GM12878 (cell line): ENCODE measurements at regions not wholly inside any gene's neighbourhood (a gene's known extent, or its start where the extent isn't known, plus 50 kb on each side); places are given as distances from the start of the nearest gene placed in this dataset.

Experiments
- ATAC-seq: fragments of 200-7000 bp; cut with Tn5 transposase; 3 replicates; pipeline ENCODE4 v1.9.1; 2020; ENCODE audit warnings: mild to moderate bottlenecking, moderate library complexity
- BruUV-seq: library from RNA; stranded (reverse); fragments of 400-500 nt; replicated peaks from 2 replicates; lab custom pipeline; 2021; lab: Mats Ljungman, UMichigan
- CTCF ChIA-PET: fragments of 300-600 bp; sonication (Branson Sonifier 250); formaldehyde crosslinking; extraction: SDS; loops from one replicate; lab custom pipeline; 2021; ENCODE audit warnings: inconsistent platforms; lab: Yijun Ruan, JAX
- POLR2A ChIA-PET: fragments of 350-600 bp; formaldehyde crosslinking; extraction: SDS; loops from one replicate; lab custom pipeline; 2021; ENCODE audit warnings: inconsistent platforms; lab: Charles Lee
- RAD21 ChIA-PET: fragments of 300-600 bp; sonication (Branson Sonifier 250); formaldehyde crosslinking; loops from one replicate; lab custom pipeline; 2023; ENCODE audit warnings: antibody characterized with exemption; ENCODE audit not compliant: unreplicated experiment; lab: Charles Lee
- SMC1A ChIA-PET: fragments of 300-600 bp; sonication (Branson Sonifier 250); formaldehyde crosslinking; loops from one replicate; lab custom pipeline; 2023; ENCODE audit not compliant: unreplicated experiment, uncharacterized antibody; lab: Charles Lee
- DNase-seq: peaks from one replicate; pipeline ENCODE4 v3.0.0-alpha.2; 2011; ENCODE audit warnings: low read depth, low spot score
- FAIRE-seq: peaks from 3 replicates; lab custom pipeline; 2011; peaks lifted over from hg19 to GRCh38; lab: Jason Lieb, UNC
- H2AFZ ChIP-seq: 2 replicates; pipeline ENCODE4 v1.6.0; 2011; ENCODE audit warnings: low read depth, low read length, control low read depth; ENCODE audit not compliant: control insufficient read depth
- H3K27ac ChIP-seq: 2 replicates; pipeline ENCODE4 v1.5.1; 2011; ENCODE audit warnings: control low read depth; ENCODE audit not compliant: control insufficient read depth, insufficient read depth
- H3K27me3 ChIP-seq, 2 experiments: replicated peaks in 1 of 2; 2 replicates each; pipeline versions ENCODE4 v1.6.0 to v1.6.1; 2011; ENCODE audit warnings: low read length in 1 of 2; ENCODE audit not compliant: control insufficient read depth in 2 of 2, insufficient read depth in 2 of 2
- H3K36me3 ChIP-seq, 2 experiments: 2 replicates each; pipeline ENCODE4 v1.5.1; 2011; ENCODE audit warnings: low read length in 1 of 2; ENCODE audit not compliant: control insufficient read depth in 2 of 2, insufficient read depth in 2 of 2
- H3K4me1 ChIP-seq: 2 replicates; pipeline ENCODE4 v1.6.1; 2011; ENCODE audit warnings: mild to moderate bottlenecking, low read length, moderate library complexity, mixed read lengths; ENCODE audit not compliant: control insufficient read depth, insufficient read depth
- H3K4me2 ChIP-seq: 2 replicates; pipeline ENCODE4 v1.6.0; 2011; ENCODE audit warnings: control low read depth; ENCODE audit not compliant: control insufficient read depth, insufficient read depth
- H3K4me3 ChIP-seq: fragments of 200-600 bp; sonication (generic); 2 replicates; pipeline ENCODE4 v1.5.1; 2016
- H3K79me2 ChIP-seq: 2 replicates; pipeline ENCODE4 v1.6.0; 2011; ENCODE audit warnings: low read length; ENCODE audit not compliant: control insufficient read depth, insufficient read depth
- H3K9ac ChIP-seq: 2 replicates; pipeline ENCODE4 v1.8.0; 2011; ENCODE audit warnings: low read length, control low read depth, mixed read lengths; ENCODE audit not compliant: control insufficient read depth, insufficient read depth
- H3K9me3 ChIP-seq: replicated peaks from 3 replicates; pipeline ENCODE4 v1.5.1; 2011; ENCODE audit warnings: mild to moderate bottlenecking, low read length; ENCODE audit not compliant: control insufficient read depth, insufficient read depth
- H4K20me1 ChIP-seq: 2 replicates; pipeline ENCODE4 v1.6.0; 2011; ENCODE audit not compliant: control insufficient read depth, insufficient read depth
- BCL11A ChIP-seq: IDR thresholded peaks from 2 replicates; pipeline ENCODE4 v1.6.1; 2011; ENCODE audit warnings: low read depth, low read length
- PAX8 ChIP-seq: fragments of 450-650 bp; IDR thresholded peaks from 2 replicates; pipeline ENCODE4 v1.6.1; 2017; ENCODE audit warnings: mild to moderate bottlenecking, moderate library complexity
- RAD21 ChIP-seq: IDR thresholded peaks from 2 replicates; pipeline ENCODE4 v1.6.1; 2011; ENCODE audit warnings: mild to moderate bottlenecking, low read depth, low read length, moderate library complexity; ENCODE audit not compliant: insufficient read depth
- RBBP5 ChIP-seq: fragments of 200-600 bp; sonication (generic); conservative IDR thresholded peaks from 2 replicates; pipeline ENCODE4 v1.6.1; 2016
- RCOR1 ChIP-seq: conservative IDR thresholded peaks from 2 replicates; pipeline ENCODE4 v1.6.1; 2012; ENCODE audit warnings: low read depth, low read length, improper control_type of control experiment
- SMAD1 ChIP-seq: fragments of 450-650 bp; IDR thresholded peaks from 2 replicates; pipeline ENCODE4 v1.6.1; 2018; ENCODE audit warnings: mild to moderate bottlenecking, low read depth; ENCODE audit not compliant: partially characterized antibody
- SUPT20H ChIP-seq: IDR thresholded peaks from 2 replicates; pipeline ENCODE4 v1.6.1; 2011; ENCODE audit warnings: low read depth, mild to moderate bottlenecking, low read length, moderate library complexity, borderline replicate concordance; ENCODE audit not compliant: control insufficient read depth
- TCF7 ChIP-seq: IDR thresholded peaks from 2 replicates; pipeline ENCODE4 v1.6.1; 2014; ENCODE audit warnings: antibody characterized with exemption, borderline replicate concordance
- ZNF24 ChIP-seq: fragments of 450-650 bp; IDR thresholded peaks from 2 replicates; pipeline ENCODE4 v1.6.1; 2017; ENCODE audit warnings: antibody characterized with exemption, mild to moderate bottlenecking
- in situ Hi-C: fragments of 300-500 bp; cut with MboI; formaldehyde crosslinking; loops from 9 replicates; pipeline ENCODE4 v1.14.3; 2018; ENCODE audit warnings: mixed read lengths
- intact Hi-C: fragments of 100-400 bp; cut with micrococcal nuclease; formaldehyde crosslinking; loops from one replicate; pipeline ENCODE4 v1.14.2; 2022; ENCODE audit not compliant: unreplicated experiment
- TF ChIP-seq, protein P1 (sequence below): fragments of 150-350 bp; IDR thresholded peaks from 2 replicates; pipeline ENCODE4 v1.6.1; 2014; ENCODE audit warnings: mild to moderate bottlenecking, low read depth, low read length
- TF ChIP-seq, protein P2 (sequence below): IDR thresholded peaks from 2 replicates; pipeline ENCODE4 v1.6.1; 2012; ENCODE audit warnings: mild to moderate bottlenecking, low read depth, low read length
- TF ChIP-seq, protein P3 (sequence below): IDR thresholded peaks from 2 replicates; pipeline ENCODE4 v1.6.1; 2012; ENCODE audit warnings: low read depth, low read length, improper control_type of control experiment
- TF ChIP-seq, protein P4 (sequence below): IDR thresholded peaks from 2 replicates; pipeline ENCODE4 v1.6.1; 2011; ENCODE audit warnings: borderline replicate concordance, low read depth, mild to moderate bottlenecking, moderate library complexity, low read length; ENCODE audit not compliant: insufficient read depth, poor library complexity, severe bottlenecking

DNA sequence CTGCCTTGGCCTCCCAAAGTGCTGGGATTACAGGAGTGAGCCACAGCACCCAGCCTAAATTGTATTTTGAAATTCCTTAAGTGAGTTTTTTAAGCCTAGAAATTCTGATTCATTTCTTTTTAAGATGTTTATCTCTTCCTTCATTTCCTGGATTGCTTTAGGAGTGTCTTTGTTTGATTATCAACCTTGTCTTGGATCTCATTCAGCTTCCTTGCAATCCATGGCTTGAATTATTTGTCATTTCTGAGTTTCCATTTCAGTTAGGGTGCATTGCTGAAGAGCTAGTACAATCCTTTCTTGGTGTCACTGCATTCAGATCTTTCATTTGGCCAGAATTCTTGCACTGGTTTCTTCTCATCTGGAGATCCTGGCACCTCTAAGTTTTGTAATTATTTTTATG is 606.4 kb upstream of the ZNF804A start:
- Histone ChIP-seq H3K9me3 (no peaks in the 10 kb centered on the region; the same call in 2 of the 3 replicates), H3K4me3 (no peak overlapping the region), H3K4me1 (peaks cover 16% of the 10 kb centered on the region), H2AFZ (no peak overlapping the region), H3K36me3 (no peaks in the 10 kb centered on the region), H3K4me2 (no peak overlapping the region), H3K79me2 (no peaks in the 10 kb centered on the region), H4K20me1 (no peaks in the 10 kb centered on the region), H3K27me3 (no peaks in the 10 kb centered on the region), H3K27ac (no peak overlapping the region), H3K9ac (no peak overlapping the region)
- no TSS peak for BruUV-seq
- TF ChIP-seq, protein P1, sequence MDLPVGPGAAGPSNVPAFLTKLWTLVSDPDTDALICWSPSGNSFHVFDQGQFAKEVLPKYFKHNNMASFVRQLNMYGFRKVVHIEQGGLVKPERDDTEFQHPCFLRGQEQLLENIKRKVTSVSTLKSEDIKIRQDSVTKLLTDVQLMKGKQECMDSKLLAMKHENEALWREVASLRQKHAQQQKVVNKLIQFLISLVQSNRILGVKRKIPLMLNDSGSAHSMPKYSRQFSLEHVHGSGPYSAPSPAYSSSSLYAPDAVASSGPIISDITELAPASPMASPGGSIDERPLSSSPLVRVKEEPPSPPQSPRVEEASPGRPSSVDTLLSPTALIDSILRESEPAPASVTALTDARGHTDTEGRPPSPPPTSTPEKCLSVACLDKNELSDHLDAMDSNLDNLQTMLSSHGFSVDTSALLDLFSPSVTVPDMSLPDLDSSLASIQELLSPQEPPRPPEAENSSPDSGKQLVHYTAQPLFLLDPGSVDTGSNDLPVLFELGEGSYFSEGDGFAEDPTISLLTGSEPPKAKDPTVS, result no peak
- TF ChIP-seq SUPT20H, result no peak
- TF ChIP-seq SMAD1, result no peak
- no peak for TF ChIP-seq TCF7
- TF ChIP-seq PAX8, result no peak
- TF ChIP-seq RAD21, result no peak
- TF ChIP-seq, protein P2, sequence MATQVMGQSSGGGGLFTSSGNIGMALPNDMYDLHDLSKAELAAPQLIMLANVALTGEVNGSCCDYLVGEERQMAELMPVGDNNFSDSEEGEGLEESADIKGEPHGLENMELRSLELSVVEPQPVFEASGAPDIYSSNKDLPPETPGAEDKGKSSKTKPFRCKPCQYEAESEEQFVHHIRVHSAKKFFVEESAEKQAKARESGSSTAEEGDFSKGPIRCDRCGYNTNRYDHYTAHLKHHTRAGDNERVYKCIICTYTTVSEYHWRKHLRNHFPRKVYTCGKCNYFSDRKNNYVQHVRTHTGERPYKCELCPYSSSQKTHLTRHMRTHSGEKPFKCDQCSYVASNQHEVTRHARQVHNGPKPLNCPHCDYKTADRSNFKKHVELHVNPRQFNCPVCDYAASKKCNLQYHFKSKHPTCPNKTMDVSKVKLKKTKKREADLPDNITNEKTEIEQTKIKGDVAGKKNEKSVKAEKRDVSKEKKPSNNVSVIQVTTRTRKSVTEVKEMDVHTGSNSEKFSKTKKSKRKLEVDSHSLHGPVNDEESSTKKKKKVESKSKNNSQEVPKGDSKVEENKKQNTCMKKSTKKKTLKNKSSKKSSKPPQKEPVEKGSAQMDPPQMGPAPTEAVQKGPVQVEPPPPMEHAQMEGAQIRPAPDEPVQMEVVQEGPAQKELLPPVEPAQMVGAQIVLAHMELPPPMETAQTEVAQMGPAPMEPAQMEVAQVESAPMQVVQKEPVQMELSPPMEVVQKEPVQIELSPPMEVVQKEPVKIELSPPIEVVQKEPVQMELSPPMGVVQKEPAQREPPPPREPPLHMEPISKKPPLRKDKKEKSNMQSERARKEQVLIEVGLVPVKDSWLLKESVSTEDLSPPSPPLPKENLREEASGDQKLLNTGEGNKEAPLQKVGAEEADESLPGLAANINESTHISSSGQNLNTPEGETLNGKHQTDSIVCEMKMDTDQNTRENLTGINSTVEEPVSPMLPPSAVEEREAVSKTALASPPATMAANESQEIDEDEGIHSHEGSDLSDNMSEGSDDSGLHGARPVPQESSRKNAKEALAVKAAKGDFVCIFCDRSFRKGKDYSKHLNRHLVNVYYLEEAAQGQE, result no peak
- TF ChIP-seq, protein P3, sequence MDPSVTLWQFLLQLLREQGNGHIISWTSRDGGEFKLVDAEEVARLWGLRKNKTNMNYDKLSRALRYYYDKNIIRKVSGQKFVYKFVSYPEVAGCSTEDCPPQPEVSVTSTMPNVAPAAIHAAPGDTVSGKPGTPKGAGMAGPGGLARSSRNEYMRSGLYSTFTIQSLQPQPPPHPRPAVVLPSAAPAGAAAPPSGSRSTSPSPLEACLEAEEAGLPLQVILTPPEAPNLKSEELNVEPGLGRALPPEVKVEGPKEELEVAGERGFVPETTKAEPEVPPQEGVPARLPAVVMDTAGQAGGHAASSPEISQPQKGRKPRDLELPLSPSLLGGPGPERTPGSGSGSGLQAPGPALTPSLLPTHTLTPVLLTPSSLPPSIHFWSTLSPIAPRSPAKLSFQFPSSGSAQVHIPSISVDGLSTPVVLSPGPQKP, result no peak
- TF ChIP-seq, protein P4, sequence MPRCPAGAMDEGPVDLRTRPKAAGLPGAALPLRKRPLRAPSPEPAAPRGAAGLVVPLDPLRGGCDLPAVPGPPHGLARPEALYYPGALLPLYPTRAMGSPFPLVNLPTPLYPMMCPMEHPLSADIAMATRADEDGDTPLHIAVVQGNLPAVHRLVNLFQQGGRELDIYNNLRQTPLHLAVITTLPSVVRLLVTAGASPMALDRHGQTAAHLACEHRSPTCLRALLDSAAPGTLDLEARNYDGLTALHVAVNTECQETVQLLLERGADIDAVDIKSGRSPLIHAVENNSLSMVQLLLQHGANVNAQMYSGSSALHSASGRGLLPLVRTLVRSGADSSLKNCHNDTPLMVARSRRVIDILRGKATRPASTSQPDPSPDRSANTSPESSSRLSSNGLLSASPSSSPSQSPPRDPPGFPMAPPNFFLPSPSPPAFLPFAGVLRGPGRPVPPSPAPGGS, result no peak
- no peak for TF ChIP-seq ZNF24
- no peak for TF ChIP-seq RCOR1
- no peak for TF ChIP-seq BCL11A
- TF ChIP-seq RBBP5, result no peak
- ChIA-PET SMC1A (no interaction called here), POLR2A (no interaction called here), RAD21 (no interaction called here), CTCF (no interaction called here)
- FAIRE-seq (no peak), DNase-seq (no peak), ATAC-seq (no peak)
- in situ Hi-C loops (no loop called here), intact Hi-C loops (no loop called here)
